ENCODE measurements at regions not wholly inside any gene's neighbourhood (a gene's known extent, or its start where the extent isn't known, plus 50 kb on each side); places are given as distances from the start of the nearest gene placed in this dataset. TPM values are rescaled to one million over a fixed set of nuclear protein-coding genes. Genes with fewer than 3 reads are reported as not detected.

GRCh38 chr2:17995593-17995992 is 117.1 kb downstream of the KCNS3 start:
- DNase-seq: no peak

Small RNAs in the stretch of these regions (small RNA-seq; reads per million reads assigned to genes)
- gene RF00561 (ENCODE audit: low replicate concordance): not detected
